ENCODE measurements at regions not wholly inside any gene's neighbourhood (a gene's known extent, or its start where the extent isn't known, plus 50 kb on each side); places are given as distances from the start of the nearest gene placed in this dataset.

GRCh38 chr15:24878153-24878552, 76.6 kb upstream of the SNRPN start:
- H3K4me2 ChIP-seq (ENCODE audit: low read length, poor library complexity, severe bottlenecking) = no peak overlapping the region
- no peak overlapping the region for H2BK5ac ChIP-seq (ENCODE audit: low read depth, low read length, poor library complexity, severe bottlenecking)
- no peak overlapping the region for H2AK5ac ChIP-seq (ENCODE audit: low read length, severe bottlenecking)
- H3K9ac ChIP-seq (ENCODE audit: low read length) = peak overlapping the region; percentile 82
- no peak overlapping the region for H2AFZ ChIP-seq (ENCODE audit: low read depth, low read length)
- no peaks in the 10 kb centered on the region for H3K79me1 ChIP-seq (replicated peaks; ENCODE audit: low read length, poor library complexity, severe bottlenecking)
- H3K4me1 ChIP-seq (ENCODE audit: control insufficient read depth, insufficient read depth, low read depth, low read length) = no peaks in the 10 kb centered on the region
- H3K9me3 ChIP-seq (ENCODE audit: control insufficient read depth, low read length) = peaks cover 16% of the 10 kb centered on the region
- no peak overlapping the region for H2BK15ac ChIP-seq (ENCODE audit: low read depth, poor library complexity, severe bottlenecking)
- H3K14ac ChIP-seq (ENCODE audit: low read length in 2 of 2) = no peak overlapping the region
- H2BK12ac ChIP-seq (ENCODE audit: low read length in 2 of 2) = no peak overlapping the region
- WGBS = 94% methylated on average over 37 of the region's 37 CpGs
- no peak for DNase-seq
- H3K4ac ChIP-seq (ENCODE audit: low read depth in 1 of 2, low read length in 2 of 2) = no peak overlapping the region
- H3K36me3 ChIP-seq (ENCODE audit: control insufficient read depth in 1 of 2, insufficient read depth in 2 of 2, low read depth in 1 of 2, low read length in 2 of 2) = no peaks in the 10 kb centered on the region
- no peak overlapping the region for H3K27ac ChIP-seq (ENCODE audit: low read length, poor library complexity, severe bottlenecking)
- no peak overlapping the region for H4K91ac ChIP-seq (ENCODE audit: low read length)
- no peak overlapping the region for H4K8ac ChIP-seq (ENCODE audit: low read length)
- no peak overlapping the region for H3K18ac ChIP-seq (ENCODE audit: low read depth in 1 of 2, low read length in 2 of 2)
- no peak overlapping the region for H2BK120ac ChIP-seq (ENCODE audit: low read depth, low read length)
- H3K27me3 ChIP-seq (ENCODE audit: control insufficient read depth in 1 of 2, insufficient read depth in 1 of 2, low read length in 2 of 2) = no peaks in the 10 kb centered on the region
- peak overlapping the region in 1 of 2 experiments; percentile 66 for H3K4me3 ChIP-seq (ENCODE audit: insufficient read depth in 1 of 2, low read depth in 1 of 2, low read length in 2 of 2)
- no peak overlapping the region for H3K23ac ChIP-seq (ENCODE audit: low read length in 2 of 2)

DNA sequence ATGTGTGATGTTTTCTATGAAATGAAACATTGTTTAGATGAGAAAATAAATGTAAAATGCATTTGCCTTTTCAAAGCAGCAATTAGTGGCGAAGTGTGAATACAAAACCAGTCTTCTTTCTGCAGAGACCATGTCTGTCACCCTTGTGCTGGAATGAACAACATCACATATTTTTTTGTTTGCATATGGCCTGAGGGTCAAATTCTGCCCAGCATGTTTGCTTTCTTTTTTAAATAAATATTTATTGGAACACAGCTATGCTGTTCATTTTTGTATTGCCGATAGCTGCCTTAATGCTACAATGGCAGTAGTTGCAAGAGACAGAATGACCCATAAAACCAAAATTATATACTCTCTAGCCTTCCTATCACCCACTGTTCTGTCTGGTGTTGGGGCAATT, 75.3 kb upstream of the SNRPN start:
- Histone ChIP-seq H3K79me1 (replicated peaks; ENCODE audit: low read length, poor library complexity, severe bottlenecking) (no peaks in the 10 kb centered on the region), H2AFZ (ENCODE audit: low read depth, low read length) (no peak overlapping the region), H3K4ac (ENCODE audit: low read depth in 1 of 2, low read length in 2 of 2) (no peak overlapping the region), H3K23ac (ENCODE audit: low read length in 2 of 2) (no peak overlapping the region), H4K91ac (ENCODE audit: low read length) (no peak overlapping the region), H3K9ac (ENCODE audit: low read length) (no peak overlapping the region), H3K9me3 (ENCODE audit: control insufficient read depth, low read length) (peaks cover 20% of the 10 kb centered on the region), H4K8ac (ENCODE audit: low read length) (no peak overlapping the region), H3K4me1 (ENCODE audit: control insufficient read depth, insufficient read depth, low read depth, low read length) (no peaks in the 10 kb centered on the region), H3K27ac (ENCODE audit: low read length, poor library complexity, severe bottlenecking) (no peak overlapping the region), H3K14ac (ENCODE audit: low read length in 2 of 2) (no peak overlapping the region), H2BK15ac (ENCODE audit: low read depth, poor library complexity, severe bottlenecking) (no peak overlapping the region), H3K18ac (ENCODE audit: low read depth in 1 of 2, low read length in 2 of 2) (no peak overlapping the region), H2BK120ac (ENCODE audit: low read depth, low read length) (no peak overlapping the region), H2BK5ac (ENCODE audit: low read depth, low read length, poor library complexity, severe bottlenecking) (no peak overlapping the region), H3K27me3 (ENCODE audit: control insufficient read depth in 1 of 2, insufficient read depth in 1 of 2, low read length in 2 of 2) (no peaks in the 10 kb centered on the region), H3K4me3 (ENCODE audit: insufficient read depth in 1 of 2, low read depth in 1 of 2, low read length in 2 of 2) (no peak overlapping the region), H2AK5ac (ENCODE audit: low read length, severe bottlenecking) (no peak overlapping the region), H3K4me2 (ENCODE audit: low read length, poor library complexity, severe bottlenecking) (no peak overlapping the region), H2BK12ac (ENCODE audit: low read length in 2 of 2) (no peak overlapping the region), H3K36me3 (ENCODE audit: control insufficient read depth in 1 of 2, insufficient read depth in 2 of 2, low read depth in 1 of 2, low read length in 2 of 2) (no peaks in the 10 kb centered on the region)
- 58% methylated on average over 1 of the region's 2 CpGs for WGBS
- DNase-seq = no peak

DNA sequence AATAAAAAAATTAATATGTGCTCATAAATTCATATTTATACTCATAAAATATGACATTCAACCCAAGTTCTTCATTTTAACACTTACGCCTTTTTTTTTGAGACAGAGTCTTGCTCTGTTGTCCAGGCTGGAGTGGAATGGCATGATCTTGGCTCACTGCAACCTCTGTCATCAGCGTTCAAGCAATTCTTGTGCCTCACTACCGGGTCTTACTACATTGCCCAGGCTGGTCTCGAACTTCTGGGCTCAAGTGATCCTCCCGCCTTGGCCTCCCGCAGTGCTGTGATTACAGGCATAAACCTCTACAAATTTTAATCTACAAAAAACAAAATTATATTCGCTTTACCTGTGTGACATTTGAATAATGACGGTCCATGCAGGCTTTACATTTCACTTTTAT, 74.1 kb upstream of the SNRPN start:
- H3K9ac ChIP-seq (ENCODE audit: low read length) = no peak overlapping the region
- no peak overlapping the region for H2BK5ac ChIP-seq (ENCODE audit: low read depth, low read length, poor library complexity, severe bottlenecking)
- H4K91ac ChIP-seq (ENCODE audit: low read length) = no peak overlapping the region
- 82% methylated on average over 8 of the region's 8 CpGs for WGBS
- no peak overlapping the region for H3K23ac ChIP-seq (ENCODE audit: low read length in 2 of 2)
- no peaks in the 10 kb centered on the region for H3K27me3 ChIP-seq (ENCODE audit: control insufficient read depth in 1 of 2, insufficient read depth in 1 of 2, low read length in 2 of 2)
- no peak overlapping the region for H3K4ac ChIP-seq (ENCODE audit: low read depth in 1 of 2, low read length in 2 of 2)
- no peak overlapping the region for H3K4me2 ChIP-seq (ENCODE audit: low read length, poor library complexity, severe bottlenecking)
- H3K4me3 ChIP-seq (ENCODE audit: insufficient read depth in 1 of 2, low read depth in 1 of 2, low read length in 2 of 2) = no peak overlapping the region
- no peak overlapping the region for H3K18ac ChIP-seq (ENCODE audit: low read depth in 1 of 2, low read length in 2 of 2)
- H3K36me3 ChIP-seq (ENCODE audit: control insufficient read depth in 1 of 2, insufficient read depth in 2 of 2, low read depth in 1 of 2, low read length in 2 of 2) = no peaks in the 10 kb centered on the region
- H4K8ac ChIP-seq (ENCODE audit: low read length) = no peak overlapping the region
- H3K79me1 ChIP-seq (replicated peaks; ENCODE audit: low read length, poor library complexity, severe bottlenecking) = no peaks in the 10 kb centered on the region
- H3K4me1 ChIP-seq (ENCODE audit: control insufficient read depth, insufficient read depth, low read depth, low read length) = no peaks in the 10 kb centered on the region
- no peak overlapping the region for H3K27ac ChIP-seq (ENCODE audit: low read length, poor library complexity, severe bottlenecking)
- no peak overlapping the region for H2BK120ac ChIP-seq (ENCODE audit: low read depth, low read length)
- DNase-seq = no peak
- H2BK12ac ChIP-seq (ENCODE audit: low read length in 2 of 2) = no peak overlapping the region
- H3K9me3 ChIP-seq (ENCODE audit: control insufficient read depth, low read length) = peaks cover 17% of the 10 kb centered on the region
- H2BK15ac ChIP-seq (ENCODE audit: low read depth, poor library complexity, severe bottlenecking) = no peak overlapping the region
- H3K14ac ChIP-seq (ENCODE audit: low read length in 2 of 2) = no peak overlapping the region
- no peak overlapping the region for H2AFZ ChIP-seq (ENCODE audit: low read depth, low read length)
- H2AK5ac ChIP-seq (ENCODE audit: low read length, severe bottlenecking) = no peak overlapping the region

GRCh38 chr15:24886538-24886937, 68.2 kb upstream of the SNRPN start:
- Histone ChIP-seq H3K4me2 (ENCODE audit: low read length, poor library complexity, severe bottlenecking) (no peak overlapping the region), H4K91ac (ENCODE audit: low read length) (no peak overlapping the region), H2BK15ac (ENCODE audit: low read depth, poor library complexity, severe bottlenecking) (no peak overlapping the region), H4K8ac (ENCODE audit: low read length) (no peak overlapping the region), H3K9me3 (ENCODE audit: control insufficient read depth, low read length) (peaks cover 24% of the 10 kb centered on the region), H3K27ac (ENCODE audit: low read length, poor library complexity, severe bottlenecking) (no peak overlapping the region), H3K79me1 (replicated peaks; ENCODE audit: low read length, poor library complexity, severe bottlenecking) (no peaks in the 10 kb centered on the region), H2BK5ac (ENCODE audit: low read depth, low read length, poor library complexity, severe bottlenecking) (no peak overlapping the region), H3K4me1 (ENCODE audit: control insufficient read depth, insufficient read depth, low read depth, low read length) (no peaks in the 10 kb centered on the region), H2BK12ac (ENCODE audit: low read length in 2 of 2) (no peak overlapping the region), H2BK120ac (ENCODE audit: low read depth, low read length) (no peak overlapping the region), H3K4ac (ENCODE audit: low read depth in 1 of 2, low read length in 2 of 2) (no peak overlapping the region), H2AFZ (ENCODE audit: low read depth, low read length) (no peak overlapping the region), H3K9ac (ENCODE audit: low read length) (no peak overlapping the region), H2AK5ac (ENCODE audit: low read length, severe bottlenecking) (no peak overlapping the region), H3K4me3 (ENCODE audit: insufficient read depth in 1 of 2, low read depth in 1 of 2, low read length in 2 of 2) (no peak overlapping the region), H3K23ac (ENCODE audit: low read length in 2 of 2) (no peak overlapping the region), H3K36me3 (ENCODE audit: control insufficient read depth in 1 of 2, insufficient read depth in 2 of 2, low read depth in 1 of 2, low read length in 2 of 2) (no peaks in the 10 kb centered on the region), H3K18ac (ENCODE audit: low read depth in 1 of 2, low read length in 2 of 2) (no peak overlapping the region), H3K14ac (ENCODE audit: low read length in 2 of 2) (no peak overlapping the region), H3K27me3 (ENCODE audit: control insufficient read depth in 1 of 2, insufficient read depth in 1 of 2, low read length in 2 of 2) (no peaks in the 10 kb centered on the region)
- 73% methylated on average over 3 of the region's 3 CpGs for WGBS
- no peak for DNase-seq

All from mesenchymal stem cell (in vitro differentiated cells and primary cell).